Esophagus squamous epithelium (tissue), 4 donors: ENCODE measurements at regions not wholly inside any gene's neighbourhood (a gene's known extent, or its start where the extent isn't known, plus 50 kb on each side); places are given as distances from the start of the nearest gene placed in this dataset.

ENCODE experiments used
- POLR2A ChIP-seq, 4 donors: fragments of 450-650 bp; IDR thresholded peaks; one replicate each; pipeline ENCODE4 v1.6.1; 2017; ENCODE audit warnings: antibody characterized with exemption in 4 of 4, mild to moderate bottlenecking in 4 of 4, moderate library complexity in 3 of 4
- TF ChIP-seq, protein P1 (sequence below), 6 experiments: fragments of 450-650 bp in 4 of 6; fragments of 200-600 bp in 2 of 6; sonication (generic) in 2 of 6; IDR thresholded peaks; one replicate each; pipeline ENCODE4 v1.5.1; 2016 to 2019; ENCODE audit warnings: antibody characterized with exemption in 6 of 6, mild to moderate bottlenecking in 4 of 6, moderate library complexity in 4 of 6

DNA sequence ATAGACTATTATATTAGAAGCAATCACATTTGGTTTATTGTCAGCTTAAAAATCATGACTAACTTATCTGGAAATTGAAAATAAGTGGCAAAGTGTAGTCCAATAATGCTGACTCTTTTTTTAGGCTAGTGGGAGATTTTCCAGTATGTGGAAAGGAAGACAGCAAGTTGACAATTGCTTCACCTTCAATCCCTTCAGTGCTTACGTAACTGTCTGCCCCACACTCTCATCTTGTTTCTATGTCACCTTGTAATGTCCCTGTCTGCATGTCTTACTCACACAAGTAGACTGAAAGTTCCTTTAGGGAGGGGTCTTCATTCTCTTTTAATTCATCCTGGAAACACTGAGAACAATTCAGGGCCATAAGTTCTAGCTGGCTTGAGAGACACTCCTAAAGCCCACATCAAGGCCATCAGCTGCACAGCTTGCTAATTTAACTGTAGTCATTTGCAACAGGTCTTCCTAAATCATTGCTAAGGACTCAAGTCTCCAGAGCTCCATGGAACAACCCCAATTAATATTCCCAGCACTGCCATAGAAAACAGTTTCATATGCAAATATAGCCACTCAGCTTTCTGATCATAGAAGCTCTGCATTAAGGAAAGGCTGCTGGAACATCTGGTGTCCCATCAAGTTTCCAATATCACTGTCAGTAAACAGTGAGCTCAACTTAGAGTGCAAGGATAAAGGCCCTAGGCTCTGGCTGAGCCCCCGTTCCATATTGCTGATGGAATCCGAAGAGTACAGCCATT, 230.5 kb downstream of the ETAA1 start:
- TF ChIP-seq, protein P1, sequence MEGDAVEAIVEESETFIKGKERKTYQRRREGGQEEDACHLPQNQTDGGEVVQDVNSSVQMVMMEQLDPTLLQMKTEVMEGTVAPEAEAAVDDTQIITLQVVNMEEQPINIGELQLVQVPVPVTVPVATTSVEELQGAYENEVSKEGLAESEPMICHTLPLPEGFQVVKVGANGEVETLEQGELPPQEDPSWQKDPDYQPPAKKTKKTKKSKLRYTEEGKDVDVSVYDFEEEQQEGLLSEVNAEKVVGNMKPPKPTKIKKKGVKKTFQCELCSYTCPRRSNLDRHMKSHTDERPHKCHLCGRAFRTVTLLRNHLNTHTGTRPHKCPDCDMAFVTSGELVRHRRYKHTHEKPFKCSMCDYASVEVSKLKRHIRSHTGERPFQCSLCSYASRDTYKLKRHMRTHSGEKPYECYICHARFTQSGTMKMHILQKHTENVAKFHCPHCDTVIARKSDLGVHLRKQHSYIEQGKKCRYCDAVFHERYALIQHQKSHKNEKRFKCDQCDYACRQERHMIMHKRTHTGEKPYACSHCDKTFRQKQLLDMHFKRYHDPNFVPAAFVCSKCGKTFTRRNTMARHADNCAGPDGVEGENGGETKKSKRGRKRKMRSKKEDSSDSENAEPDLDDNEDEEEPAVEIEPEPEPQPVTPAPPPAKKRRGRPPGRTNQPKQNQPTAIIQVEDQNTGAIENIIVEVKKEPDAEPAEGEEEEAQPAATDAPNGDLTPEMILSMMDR (IDR thresholded peaks at IDR 0.05), result no peak
- TF ChIP-seq POLR2A (IDR thresholded peaks at IDR 0.05), result no peak
